ENCODE measurements at regions not wholly inside any gene's neighbourhood (a gene's known extent, or its start where the extent isn't known, plus 50 kb on each side); places are given as distances from the start of the nearest gene placed in this dataset.

DNA sequence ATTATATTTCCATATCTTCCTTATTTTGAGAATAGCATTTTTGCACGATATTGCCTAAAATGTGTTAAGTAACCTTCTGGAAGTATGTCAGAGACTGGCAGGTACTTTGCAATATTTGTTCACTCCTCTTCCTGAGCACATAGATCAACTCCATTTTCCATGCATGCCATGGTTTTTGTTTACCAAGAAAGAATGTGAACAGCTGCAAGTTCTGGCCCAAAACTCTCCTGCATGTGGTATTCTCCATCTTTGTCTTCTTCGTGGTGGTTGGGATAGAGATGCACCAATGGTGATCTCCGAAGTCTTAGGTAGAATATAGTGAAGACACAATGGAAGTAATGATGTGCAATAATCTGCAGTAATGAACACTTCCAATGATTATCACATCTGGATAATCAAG lies 2241.0 kb upstream of the RAG2 start:
- H3K79me2 ChIP-seq (replicated peaks; ENCODE audit: insufficient read depth, low read length): no peaks in the 10 kb centered on the region
- H3K4me2 ChIP-seq (ENCODE audit: low read length): no peak overlapping the region
- H2AFZ ChIP-seq (ENCODE audit: low read depth, low read length): no peak overlapping the region
- peaks cover 43% of the 10 kb centered on the region for H3K27me3 ChIP-seq (ENCODE audit: insufficient read depth, low read depth, low read length)
- H3K27ac ChIP-seq (ENCODE audit: low read length): no peak overlapping the region
- no peaks in the 10 kb centered on the region for H3K36me3 ChIP-seq (ENCODE audit: insufficient read depth, low read length)
- H3K9me3 ChIP-seq (ENCODE audit: low read length): no peaks in the 10 kb centered on the region
- no peaks in the 10 kb centered on the region for H3K9me2 ChIP-seq (ENCODE audit: insufficient read depth, low read length)
- no peaks in the 10 kb centered on the region for H3F3A ChIP-seq (ENCODE audit: insufficient read depth, low read length, poor library complexity, severe bottlenecking)
- no peak overlapping the region for H3K4me3 ChIP-seq (ENCODE audit: low read length)
- H4K20me1 ChIP-seq (ENCODE audit: insufficient read depth): no peaks in the 10 kb centered on the region
- TF ChIP-seq MXI1 (conservative IDR thresholded peaks at IDR 0.05; ENCODE audit: poor library complexity, severe bottlenecking) (no peak), TAF1 (IDR thresholded peaks at IDR 0.05; ENCODE audit: low read depth) (no peak), REST (IDR thresholded peaks at IDR 0.05; ENCODE audit: borderline replicate concordance) (no peak), POLR2AphosphoS5 (IDR thresholded peaks at IDR 0.05) (no peak), EZH2 (IDR thresholded peaks at IDR 0.05; ENCODE audit: borderline replicate concordance, insufficient read depth, low read length, poor library complexity, severe bottlenecking) (no peak), EP300 (conservative IDR thresholded peaks at IDR 0.05; ENCODE audit: poor library complexity, severe bottlenecking) (no peak), SMC3 (conservative IDR thresholded peaks at IDR 0.05; ENCODE audit: poor library complexity) (no peak), RAD21 (conservative IDR thresholded peaks at IDR 0.05) (no peak)
- TF ChIP-seq, protein P1, sequence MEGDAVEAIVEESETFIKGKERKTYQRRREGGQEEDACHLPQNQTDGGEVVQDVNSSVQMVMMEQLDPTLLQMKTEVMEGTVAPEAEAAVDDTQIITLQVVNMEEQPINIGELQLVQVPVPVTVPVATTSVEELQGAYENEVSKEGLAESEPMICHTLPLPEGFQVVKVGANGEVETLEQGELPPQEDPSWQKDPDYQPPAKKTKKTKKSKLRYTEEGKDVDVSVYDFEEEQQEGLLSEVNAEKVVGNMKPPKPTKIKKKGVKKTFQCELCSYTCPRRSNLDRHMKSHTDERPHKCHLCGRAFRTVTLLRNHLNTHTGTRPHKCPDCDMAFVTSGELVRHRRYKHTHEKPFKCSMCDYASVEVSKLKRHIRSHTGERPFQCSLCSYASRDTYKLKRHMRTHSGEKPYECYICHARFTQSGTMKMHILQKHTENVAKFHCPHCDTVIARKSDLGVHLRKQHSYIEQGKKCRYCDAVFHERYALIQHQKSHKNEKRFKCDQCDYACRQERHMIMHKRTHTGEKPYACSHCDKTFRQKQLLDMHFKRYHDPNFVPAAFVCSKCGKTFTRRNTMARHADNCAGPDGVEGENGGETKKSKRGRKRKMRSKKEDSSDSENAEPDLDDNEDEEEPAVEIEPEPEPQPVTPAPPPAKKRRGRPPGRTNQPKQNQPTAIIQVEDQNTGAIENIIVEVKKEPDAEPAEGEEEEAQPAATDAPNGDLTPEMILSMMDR (IDR thresholded peaks at IDR 0.05; ENCODE audit: poor library complexity, severe bottlenecking): no peak
- no peak overlapping the region for H3K9ac ChIP-seq (ENCODE audit: low read length)

DNA sequence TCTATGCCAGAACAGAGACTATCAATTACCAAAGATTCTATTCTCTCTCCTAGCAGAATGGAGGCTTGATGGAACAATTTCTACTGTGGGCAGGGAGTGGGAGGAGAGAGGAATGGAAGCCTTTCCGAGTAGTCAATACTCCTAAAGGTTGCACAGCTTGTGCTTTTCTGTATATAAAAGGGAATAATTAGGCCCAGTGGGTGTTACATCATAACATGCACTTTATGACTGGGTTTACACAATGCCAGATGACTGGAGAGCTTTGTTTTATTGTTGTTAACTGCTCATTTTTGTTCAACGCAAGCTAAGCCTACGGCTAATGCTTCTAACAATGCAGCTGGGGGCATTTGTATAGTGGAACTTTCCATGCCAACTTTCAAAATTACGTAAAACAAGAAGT lies 2237.9 kb upstream of the RAG2 start:
- Histone ChIP-seq H3K36me3 (ENCODE audit: insufficient read depth, low read length) (no peaks in the 10 kb centered on the region), H2AFZ (ENCODE audit: low read depth, low read length) (no peak overlapping the region), H3K9me2 (ENCODE audit: insufficient read depth, low read length) (no peaks in the 10 kb centered on the region), H3K9me3 (ENCODE audit: low read length) (no peaks in the 10 kb centered on the region), H3K27me3 (ENCODE audit: insufficient read depth, low read depth, low read length) (peaks cover 68% of the 10 kb centered on the region), H4K20me1 (ENCODE audit: insufficient read depth) (no peaks in the 10 kb centered on the region), H3K79me2 (replicated peaks; ENCODE audit: insufficient read depth, low read length) (no peaks in the 10 kb centered on the region), H3K4me2 (ENCODE audit: low read length) (no peak overlapping the region), H3K27ac (ENCODE audit: low read length) (no peak overlapping the region), H3K4me3 (ENCODE audit: low read length) (no peak overlapping the region), H3K9ac (ENCODE audit: low read length) (no peak overlapping the region), H3F3A (ENCODE audit: insufficient read depth, low read length, poor library complexity, severe bottlenecking) (no peaks in the 10 kb centered on the region)
- TF ChIP-seq EZH2 (IDR thresholded peaks at IDR 0.05; ENCODE audit: borderline replicate concordance, insufficient read depth, low read length, poor library complexity, severe bottlenecking) (no peak), MXI1 (conservative IDR thresholded peaks at IDR 0.05; ENCODE audit: poor library complexity, severe bottlenecking) (no peak)

DNA sequence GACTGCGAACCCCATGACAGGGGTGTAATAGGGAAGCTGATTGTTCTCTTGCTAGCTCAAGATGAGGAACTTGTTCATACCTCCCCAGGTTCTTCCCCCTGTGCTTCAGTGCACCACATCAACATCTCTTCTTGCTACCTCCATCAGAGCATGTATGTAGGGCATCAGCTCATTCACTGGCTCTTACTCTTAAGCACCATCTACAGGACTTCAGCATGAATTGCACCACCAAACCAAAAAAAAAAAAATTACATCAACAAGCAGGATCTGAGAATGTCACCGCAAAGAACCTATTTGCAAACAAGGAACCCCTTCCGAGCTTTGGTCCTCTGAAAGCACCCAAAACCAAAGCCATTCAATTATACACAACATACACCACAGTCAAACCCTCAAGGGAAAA lies 2226.5 kb upstream of the RAG2 start:
- no peaks in the 10 kb centered on the region for H3F3A ChIP-seq (ENCODE audit: insufficient read depth, low read length, poor library complexity, severe bottlenecking)
- H4K20me1 ChIP-seq (ENCODE audit: insufficient read depth): no peaks in the 10 kb centered on the region
- H3K9me3 ChIP-seq (ENCODE audit: low read length): peaks cover 11% of the 10 kb centered on the region
- no peaks in the 10 kb centered on the region for H3K79me2 ChIP-seq (replicated peaks; ENCODE audit: insufficient read depth, low read length)
- H3K36me3 ChIP-seq (ENCODE audit: insufficient read depth, low read length): no peaks in the 10 kb centered on the region
- H3K9ac ChIP-seq (ENCODE audit: low read length): no peak overlapping the region
- no peak overlapping the region for H3K4me3 ChIP-seq (ENCODE audit: low read length)
- H3K9me2 ChIP-seq (ENCODE audit: insufficient read depth, low read length): no peaks in the 10 kb centered on the region
- TF ChIP-seq REST (IDR thresholded peaks at IDR 0.05; ENCODE audit: borderline replicate concordance): no peak
- TF ChIP-seq, protein P1 (IDR thresholded peaks at IDR 0.05; ENCODE audit: poor library complexity, severe bottlenecking): no peak
- no peak for TF ChIP-seq SMC3 (conservative IDR thresholded peaks at IDR 0.05; ENCODE audit: poor library complexity)
- TF ChIP-seq EP300 (conservative IDR thresholded peaks at IDR 0.05; ENCODE audit: poor library complexity, severe bottlenecking): no peak
- TF ChIP-seq MXI1 (conservative IDR thresholded peaks at IDR 0.05; ENCODE audit: poor library complexity, severe bottlenecking): no peak
- no peak for TF ChIP-seq TAF1 (IDR thresholded peaks at IDR 0.05; ENCODE audit: low read depth)
- TF ChIP-seq RAD21 (conservative IDR thresholded peaks at IDR 0.05): no peak
- no peak for TF ChIP-seq EZH2 (IDR thresholded peaks at IDR 0.05; ENCODE audit: borderline replicate concordance, insufficient read depth, low read length, poor library complexity, severe bottlenecking)
- TF ChIP-seq POLR2AphosphoS5 (IDR thresholded peaks at IDR 0.05): no peak
- no peak overlapping the region for H3K27ac ChIP-seq (ENCODE audit: low read length)
- no peak overlapping the region for H2AFZ ChIP-seq (ENCODE audit: low read depth, low read length)
- H3K4me2 ChIP-seq (ENCODE audit: low read length): no peak overlapping the region
- no peaks in the 10 kb centered on the region for H3K27me3 ChIP-seq (ENCODE audit: insufficient read depth, low read depth, low read length)
